GM21717 (cell line): ENCODE measurements at regions not wholly inside any gene's neighbourhood (a gene's known extent, or its start where the extent isn't known, plus 50 kb on each side); places are given as distances from the start of the nearest gene placed in this dataset.

Source experiments
- ATAC-seq: cut with Tn5 transposase; IDR thresholded peaks from one replicate; pipeline ENCODE4 v1.9.1; 2021; ENCODE audit warnings: mild to moderate bottlenecking, moderate library complexity; ENCODE audit not compliant: unreplicated experiment

- no peak for ATAC-seq
Observed at GRCh38 chr6:103983011-103983410, 876.7 kb downstream of the HACE1 start.

DNA sequence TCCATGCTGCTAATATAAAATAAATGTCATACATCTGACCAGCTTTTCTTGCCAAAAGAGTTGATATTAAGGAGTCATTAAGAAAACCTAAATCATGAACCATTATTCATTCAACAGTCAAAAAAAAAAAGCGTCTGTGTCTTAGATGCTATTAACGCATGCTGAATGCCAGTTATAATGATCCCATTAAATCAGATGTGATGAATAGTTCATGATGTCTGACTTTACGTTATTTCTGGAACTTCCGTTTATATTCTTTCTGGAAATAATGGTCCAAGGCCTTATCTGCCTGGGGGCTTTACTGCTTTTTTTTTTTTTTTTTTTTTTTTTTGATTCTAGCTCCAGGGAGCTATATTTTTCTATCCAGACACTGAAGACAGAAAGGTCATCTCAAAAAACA is 877.1 kb downstream of the HACE1 start:
- no peak for ATAC-seq

- ATAC-seq = no peak
Observed at GRCh38 chr6:103979308-103979707, 880.4 kb downstream of the HACE1 start.

DNA sequence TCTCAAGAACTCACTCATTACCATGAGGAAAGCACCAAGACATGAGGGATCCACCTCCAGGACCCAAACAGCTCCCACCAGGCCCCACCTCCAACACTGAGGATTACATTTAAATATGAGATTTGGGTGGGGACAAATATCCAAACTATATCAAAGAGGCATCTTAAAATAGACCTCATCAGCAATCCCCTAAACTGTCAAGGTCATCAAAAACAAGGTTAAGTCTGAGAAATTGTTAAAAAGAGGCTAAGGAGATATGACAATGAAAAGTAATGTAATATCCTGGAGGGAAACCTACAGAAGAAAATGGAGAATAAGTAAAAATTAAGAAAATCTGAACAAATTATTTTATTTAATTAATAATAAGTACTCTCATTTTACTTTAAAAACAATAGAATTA is 922.3 kb downstream of the HACE1 start:
- ATAC-seq = no peak

- ATAC-seq = no peak
Observed at GRCh38 chr6:103925317-103925716, 934.4 kb downstream of the HACE1 start.

- ATAC-seq = no peak
Observed at GRCh38 chr6:103910018-103910417, 949.7 kb downstream of the HACE1 start.

DNA sequence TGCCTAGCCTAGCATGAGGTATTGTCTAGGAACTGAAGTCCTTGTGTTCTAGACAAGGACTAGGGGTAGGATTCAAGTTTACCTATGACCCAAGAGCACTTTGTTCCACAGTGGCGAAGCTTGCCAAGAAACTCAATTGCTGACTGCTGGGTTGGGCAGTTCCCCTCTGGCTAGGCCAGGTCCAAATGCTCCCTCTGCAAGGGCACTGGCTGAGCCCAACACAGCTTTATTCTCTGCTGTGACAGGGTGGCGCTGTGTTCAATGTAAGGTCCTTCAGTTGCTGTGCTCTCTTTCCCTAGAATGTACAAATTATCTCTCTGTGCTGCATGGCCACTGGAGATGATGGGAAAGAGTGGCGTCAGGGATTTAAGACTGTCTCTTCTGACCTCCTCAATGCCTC is 950.8 kb downstream of the HACE1 start:
- no peak for ATAC-seq

DNA sequence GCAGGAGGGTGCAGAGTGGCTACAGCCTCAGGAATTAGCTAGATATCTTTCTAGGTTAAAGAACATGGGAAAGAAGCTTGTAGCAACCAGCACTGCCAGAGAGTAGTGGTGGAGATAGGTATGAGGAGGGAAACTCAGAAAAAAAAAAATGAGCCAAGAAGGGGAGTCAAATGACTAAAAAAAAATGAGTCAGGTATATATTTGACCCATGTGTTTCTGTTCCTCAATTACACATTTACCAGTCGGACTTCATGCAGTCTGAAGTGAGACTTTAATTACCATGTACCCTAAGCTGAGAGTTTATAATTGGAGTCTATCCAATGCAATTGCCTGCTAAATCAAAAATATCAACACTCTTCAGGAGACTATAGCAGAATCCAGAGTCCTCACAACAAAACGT is 964.6 kb downstream of the HACE1 start:
- no peak for ATAC-seq

DNA sequence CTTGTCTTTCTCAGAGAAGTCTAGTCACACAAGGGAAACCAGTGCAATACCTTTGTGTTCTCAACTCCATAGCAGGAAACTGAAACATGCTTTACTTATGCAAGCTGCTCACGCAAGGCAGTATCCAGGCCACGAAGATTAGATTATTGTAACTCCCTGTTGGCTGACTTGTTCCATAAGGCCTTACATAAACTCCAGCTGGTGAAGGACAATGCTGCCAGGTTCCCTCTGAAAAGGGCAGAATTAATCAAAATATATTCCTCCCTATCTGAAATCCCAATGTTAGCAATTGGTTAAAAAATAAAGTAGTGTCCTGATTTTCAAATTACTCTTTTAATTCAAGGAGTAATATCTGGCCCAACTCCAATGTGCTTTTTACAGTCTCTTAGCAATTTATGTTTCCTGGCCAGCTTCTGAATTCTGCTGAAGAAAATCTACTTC is 966.6 kb downstream of the HACE1 start:
- no peak for ATAC-seq

- no peak for ATAC-seq
Observed at GRCh38 chr6:103886951-103887350, 972.8 kb downstream of the HACE1 start.

DNA sequence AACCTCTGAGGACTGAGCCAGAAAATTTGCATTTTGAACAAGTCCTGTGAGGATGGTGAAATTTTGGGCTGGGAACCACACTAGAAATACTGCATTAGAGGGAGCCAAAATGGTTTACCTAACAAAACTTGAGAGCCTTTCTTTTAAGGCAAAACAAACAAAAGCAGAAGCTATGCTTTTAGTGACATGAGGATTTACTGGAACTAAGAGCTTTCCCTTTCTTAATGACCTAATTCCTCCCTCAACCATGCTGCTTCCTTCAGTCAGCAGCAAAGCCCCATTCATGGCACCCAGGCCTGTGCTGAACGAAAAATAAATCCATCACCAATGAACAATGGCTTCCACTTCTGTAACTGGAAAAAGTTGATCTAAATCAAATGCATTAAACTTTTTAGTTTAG is 974.3 kb downstream of the HACE1 start:
- no peak for ATAC-seq

- ATAC-seq = no peak
Observed at GRCh38 chr6:103879800-103880199, 979.9 kb downstream of the HACE1 start.

DNA sequence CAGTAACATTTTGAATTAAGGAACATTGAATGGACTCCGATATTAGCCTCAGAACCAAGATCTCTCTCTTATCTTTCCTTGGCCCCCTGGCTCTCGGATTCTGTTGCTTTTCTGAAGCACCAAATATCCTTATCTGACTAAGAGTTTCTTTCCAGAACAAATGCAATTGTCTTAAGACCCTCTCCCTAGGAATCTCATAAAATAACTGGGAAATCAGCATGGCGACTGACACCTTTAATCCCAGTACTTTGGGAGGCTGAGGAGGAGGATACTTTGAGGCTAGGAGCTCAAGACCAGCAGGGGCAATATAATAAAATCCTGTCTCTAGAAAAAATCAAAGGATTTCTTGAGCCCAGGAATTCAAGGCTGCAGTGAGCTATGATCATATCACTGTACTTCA is 984.5 kb downstream of the HACE1 start:
- ATAC-seq = no peak

DNA sequence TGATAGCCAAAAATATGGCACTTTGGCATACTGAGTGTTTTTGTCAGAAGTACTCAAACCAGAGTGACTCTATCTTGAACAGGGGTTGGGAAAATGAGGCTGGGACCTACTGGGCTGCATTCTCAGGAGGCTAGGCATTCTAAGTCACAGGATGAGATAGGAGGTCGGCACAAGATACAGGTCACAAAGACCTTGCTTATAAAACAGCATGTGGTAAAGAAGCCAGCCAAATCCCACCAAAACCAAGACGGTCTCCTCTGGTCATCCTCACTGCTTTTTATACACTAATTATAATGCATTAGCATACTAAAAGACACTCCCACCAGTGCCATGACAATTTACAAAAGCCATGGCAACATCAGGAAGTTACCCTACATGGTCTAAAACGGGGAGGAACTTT is 985.1 kb downstream of the HACE1 start:
- ATAC-seq = no peak

DNA sequence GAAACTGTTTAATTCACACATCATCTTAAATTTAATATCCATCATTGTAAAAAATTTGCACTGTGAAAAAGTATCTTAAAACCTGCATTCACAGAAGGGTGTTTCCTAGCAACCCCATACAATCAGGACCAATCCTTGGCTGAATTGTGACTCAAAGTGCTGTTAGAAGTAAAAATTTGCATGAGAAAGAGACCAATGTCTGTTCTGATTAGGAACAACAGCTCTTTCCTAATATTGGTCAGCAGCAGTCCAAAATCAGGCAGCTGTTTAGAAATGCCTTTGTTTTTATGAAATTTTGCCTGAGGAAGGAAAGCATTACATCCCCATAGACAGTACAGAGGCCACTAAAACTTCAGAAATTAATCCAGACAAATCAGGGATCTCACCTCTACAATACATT is 987.0 kb downstream of the HACE1 start:
- no peak for ATAC-seq

DNA sequence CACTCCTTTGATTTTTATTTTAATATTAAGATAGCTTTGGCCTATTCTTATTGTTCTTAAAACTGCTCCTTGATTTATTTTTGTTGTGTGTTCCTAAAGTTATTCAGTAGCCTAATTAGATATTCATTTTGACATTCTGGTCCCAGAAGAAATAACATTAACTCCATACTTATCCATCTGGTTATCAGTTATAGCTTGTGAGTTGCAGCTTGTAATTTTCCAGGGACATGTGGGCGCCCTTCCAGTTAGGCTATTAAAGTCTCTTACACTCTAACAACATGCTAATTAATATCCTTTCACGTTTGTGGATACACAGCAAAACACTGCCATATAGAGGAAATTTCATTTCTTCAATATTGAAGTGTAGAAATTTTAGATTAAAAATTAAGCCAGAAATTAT is 987.5 kb downstream of the HACE1 start:
- no peak for ATAC-seq

DNA sequence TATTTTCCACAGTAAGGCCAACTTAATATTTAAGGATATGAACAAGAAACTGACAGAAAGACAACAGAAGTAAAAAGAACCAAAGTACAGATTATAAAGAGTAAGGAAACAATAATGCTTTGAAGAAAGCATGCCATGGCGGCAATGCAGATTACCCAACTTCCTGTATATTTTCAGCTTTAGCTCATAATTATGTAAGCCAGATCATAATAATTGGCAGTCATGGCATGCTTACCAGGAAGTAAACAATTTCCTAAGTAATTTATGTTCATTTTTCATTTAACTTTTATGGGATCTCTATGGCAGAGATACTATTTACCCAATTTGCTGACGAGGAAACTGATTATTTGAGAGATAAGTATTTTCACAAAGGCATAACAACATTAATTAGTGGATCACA is 988.7 kb downstream of the HACE1 start:
- no peak for ATAC-seq

- ATAC-seq = no peak
Observed at GRCh38 chr6:103862297-103862696, 997.4 kb downstream of the HACE1 start.

GRCh38 chr6:103858003-103858402 is 1001.7 kb downstream of the HACE1 start:
- no peak for ATAC-seq

DNA sequence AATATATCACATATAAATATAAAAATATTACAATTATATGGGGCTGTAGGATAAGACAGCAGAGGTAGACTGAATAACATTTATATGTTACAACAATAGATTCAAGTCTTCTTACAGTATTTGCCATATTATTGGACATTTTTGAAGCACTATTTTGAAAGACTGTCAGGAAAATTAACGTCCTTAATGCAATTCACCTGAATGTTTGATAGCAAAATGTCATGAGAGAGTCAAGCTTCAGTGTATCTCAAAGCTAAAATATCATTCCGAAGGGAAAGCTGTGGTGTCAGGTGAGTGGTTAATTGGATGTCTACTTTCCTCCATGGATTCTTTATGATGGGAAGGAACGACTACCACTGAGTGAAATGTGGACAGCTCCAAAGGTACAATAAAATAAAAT is 1004.0 kb downstream of the HACE1 start:
- ATAC-seq = no peak

DNA sequence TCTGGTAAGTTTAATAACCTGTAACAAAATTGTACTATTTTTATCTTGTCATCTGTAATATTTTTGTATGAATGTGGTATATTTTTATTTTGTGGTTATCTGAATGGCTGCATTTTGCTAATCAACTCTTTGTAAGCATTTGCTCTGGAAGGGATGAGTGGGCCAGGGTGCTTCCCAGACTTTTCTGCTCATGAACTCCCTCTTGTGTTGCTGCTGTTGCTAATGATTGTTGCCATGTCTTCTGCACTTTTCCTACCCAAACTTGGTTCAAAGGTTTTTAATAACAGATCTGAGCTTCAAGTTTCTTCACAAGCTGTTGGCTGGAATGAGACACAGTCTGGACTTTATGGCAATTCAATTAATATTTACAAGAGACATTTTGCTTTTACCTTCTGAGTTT is 1005.7 kb downstream of the HACE1 start:
- no peak for ATAC-seq

DNA sequence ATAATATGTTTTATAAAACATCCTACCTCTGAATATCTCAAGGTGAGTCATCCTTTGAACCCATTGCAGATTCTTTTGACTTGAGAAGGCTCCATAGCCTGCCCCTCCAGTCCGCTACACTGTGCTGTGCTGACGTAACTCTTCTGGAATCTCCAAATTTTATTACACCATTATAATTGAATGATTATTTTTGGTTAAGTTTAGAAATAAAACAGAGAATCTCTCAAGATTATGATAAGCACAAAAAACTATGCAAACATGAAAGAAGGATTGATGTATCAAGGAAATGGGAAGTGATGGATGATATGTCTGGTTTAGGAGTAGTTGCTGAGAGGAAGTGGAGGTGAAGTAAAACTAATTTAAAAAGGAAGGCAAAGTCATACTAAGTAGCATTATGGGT is 1021.3 kb downstream of the HACE1 start:
- ATAC-seq = no peak

DNA sequence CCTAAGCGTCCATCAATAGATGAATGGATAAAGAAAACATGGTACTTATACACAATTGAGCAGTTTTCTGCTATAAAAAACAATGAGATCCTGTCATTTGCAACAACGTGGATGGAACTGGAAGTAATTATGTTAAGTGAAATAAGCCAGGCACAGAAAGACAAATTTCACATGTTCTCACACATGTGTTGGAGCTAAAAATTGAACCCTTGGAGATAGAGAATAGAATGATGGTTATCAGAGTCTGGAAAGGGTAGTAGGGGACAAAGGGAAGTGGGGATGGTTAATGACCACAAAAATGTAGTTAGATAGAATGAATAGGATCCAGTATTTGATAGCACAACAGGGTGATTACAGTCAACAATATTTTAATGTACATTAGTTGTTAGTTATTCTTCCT is 1033.5 kb downstream of the HACE1 start:
- no peak for ATAC-seq

GRCh38 chr6:103820148-103820547 is 1039.6 kb downstream of the HACE1 start:
- ATAC-seq = no peak
